Trophoblast cell (in vitro differentiated cells and primary cell): ENCODE measurements at regions not wholly inside any gene's neighbourhood (a gene's known extent, or its start where the extent isn't known, plus 50 kb on each side); places are given as distances from the start of the nearest gene placed in this dataset.

Experiments
- DNase-seq, 2 donors: peaks; one replicate each; pipeline ENCODE4 v3.0.0-alpha.2; 2016
- H2AFZ ChIP-seq: 2 replicates; pipeline ENCODE4 v1.6.1; 2013; ENCODE audit warnings: low read length, moderate library complexity, mild to moderate bottlenecking; ENCODE audit not compliant: insufficient read depth, poor library complexity
- H2AK5ac ChIP-seq: 2 replicates; pipeline ENCODE4 v1.6.1; 2013; ENCODE audit warnings: mild to moderate bottlenecking, low read length
- H2BK120ac ChIP-seq: 2 replicates; pipeline ENCODE4 v1.6.1; 2013; ENCODE audit warnings: low read length, mild to moderate bottlenecking, moderate library complexity; ENCODE audit not compliant: insufficient read depth, poor library complexity
- H2BK12ac ChIP-seq: 2 replicates; pipeline ENCODE4 v1.6.1; 2013; ENCODE audit warnings: mild to moderate bottlenecking, low read length, moderate library complexity
- H2BK5ac ChIP-seq: 2 replicates; pipeline ENCODE4 v1.6.1; 2013; ENCODE audit warnings: low read length, low read depth, moderate library complexity, mild to moderate bottlenecking; ENCODE audit not compliant: poor library complexity
- H3K14ac ChIP-seq: 2 replicates; pipeline ENCODE4 v1.6.1; 2013; ENCODE audit warnings: mild to moderate bottlenecking, low read length
- H3K18ac ChIP-seq: 2 replicates; pipeline ENCODE4 v1.6.1; 2013; ENCODE audit warnings: mild to moderate bottlenecking, low read length
- H3K23ac ChIP-seq: 2 replicates; pipeline ENCODE4 v1.6.1; 2013; ENCODE audit warnings: low read length
- H3K27ac ChIP-seq: 2 replicates; pipeline ENCODE4 v1.5.1; 2013; ENCODE audit warnings: low read depth, mild to moderate bottlenecking, inconsistent platforms, low read length, moderate library complexity
- H3K27me3 ChIP-seq: 2 replicates; pipeline ENCODE4 v1.6.1; 2013; ENCODE audit warnings: inconsistent platforms, mild to moderate bottlenecking, low read length, moderate library complexity; ENCODE audit not compliant: insufficient read depth
- H3K36me3 ChIP-seq, 2 experiments: 1 replicate in 1 of 2; 2 replicates in 1 of 2; pipeline ENCODE4 v1.6.1; 2013; ENCODE audit warnings: low read length in 2 of 2, mild to moderate bottlenecking in 2 of 2, moderate library complexity in 1 of 2; ENCODE audit not compliant: insufficient read depth in 2 of 2, control insufficient read depth in 1 of 2
- H3K4ac ChIP-seq: 2 replicates; pipeline ENCODE4 v1.6.1; 2013; ENCODE audit warnings: low read depth, mild to moderate bottlenecking, low read length, moderate library complexity
- H3K4me1 ChIP-seq, 2 experiments: 1 replicate in 1 of 2; 2 replicates in 1 of 2; pipeline ENCODE4 v1.6.1; 2013; ENCODE audit warnings: low read length in 2 of 2, mild to moderate bottlenecking in 2 of 2, moderate library complexity in 1 of 2; ENCODE audit not compliant: insufficient read depth in 2 of 2, control insufficient read depth in 1 of 2
- H3K4me2 ChIP-seq: 2 replicates; pipeline ENCODE4 v1.6.1; 2013; ENCODE audit warnings: inconsistent platforms, mild to moderate bottlenecking, low read length, moderate library complexity
- H3K4me3 ChIP-seq: 2 replicates; pipeline ENCODE4 v1.5.1; 2013; ENCODE audit warnings: mild to moderate bottlenecking, low read depth, low read length, inconsistent platforms
- H3K79me1 ChIP-seq: one replicate; pipeline ENCODE4 v1.6.1; 2013; ENCODE audit warnings: low read length
- H3K79me2 ChIP-seq: 2 replicates; pipeline ENCODE4 v1.6.1; 2013; ENCODE audit warnings: low read length, mild to moderate bottlenecking; ENCODE audit not compliant: control insufficient read depth, insufficient read depth, poor library complexity
- H3K9ac ChIP-seq: 2 replicates; pipeline ENCODE4 v1.6.1; 2013; ENCODE audit warnings: mild to moderate bottlenecking, low read length
- H3K9me3 ChIP-seq: 2 replicates; pipeline ENCODE4 v1.6.1; 2013; ENCODE audit warnings: low read depth, mild to moderate bottlenecking, control low read depth, inconsistent platforms, low read length; ENCODE audit not compliant: insufficient read depth
- H4K12ac ChIP-seq: 2 replicates; pipeline ENCODE4 v1.6.1; 2013; ENCODE audit warnings: low read depth, mild to moderate bottlenecking, low read length, moderate library complexity
- H4K8ac ChIP-seq: 2 replicates; pipeline ENCODE4 v1.6.1; 2013; ENCODE audit warnings: low read depth, mild to moderate bottlenecking, low read length, moderate library complexity
- H4K91ac ChIP-seq: one replicate; pipeline ENCODE4 v1.6.1; 2013; ENCODE audit warnings: low read depth, mild to moderate bottlenecking, low read length, moderate library complexity
- WGBS: extraction: QIAGEN DNeasy Blood & Tissue Kit; methylation state at CpG from one replicate; pipeline ENCODE4 v1.1.7; 2013; ENCODE audit warnings: missing lambda C conversion rate; ENCODE audit not compliant: insufficient read length, insufficient coverage; ENCODE audit errors: extremely low coverage; 5-methylcytosine and 5-hydroxymethylcytosine counted together

GRCh38 chr14:87186737-87187136 is 806.2 kb downstream of the GALC start:
- no peak overlapping the region for H3K9ac ChIP-seq
- H3K23ac ChIP-seq, result no peak overlapping the region
- no peak overlapping the region for H4K8ac ChIP-seq
- H3K36me3 ChIP-seq, result no peaks in the 10 kb centered on the region
- H3K18ac ChIP-seq, result no peak overlapping the region
- no peaks in the 10 kb centered on the region for H3K9me3 ChIP-seq
- no peaks in the 10 kb centered on the region for H3K4me1 ChIP-seq
- no peaks in the 10 kb centered on the region for H3K27me3 ChIP-seq
- H4K12ac ChIP-seq, result no peak overlapping the region
- H2BK120ac ChIP-seq, result no peak overlapping the region
- no peak overlapping the region for H2AFZ ChIP-seq
- no peaks in the 10 kb centered on the region for H3K79me1 ChIP-seq
- no peak for DNase-seq
- H2BK5ac ChIP-seq, result no peak overlapping the region
- H2BK12ac ChIP-seq, result no peak overlapping the region
- H3K4me3 ChIP-seq, result no peak overlapping the region
- no peaks in the 10 kb centered on the region for H3K79me2 ChIP-seq
- no peak overlapping the region for H3K4ac ChIP-seq
- no peak overlapping the region for H3K4me2 ChIP-seq
- no peak overlapping the region for H3K27ac ChIP-seq
- no peak overlapping the region for H2AK5ac ChIP-seq
- no peak overlapping the region for H4K91ac ChIP-seq
- WGBS, result no CpG with 5 or more reads among the region's 5 CpGs
- H3K14ac ChIP-seq, result no peak overlapping the region

DNA sequence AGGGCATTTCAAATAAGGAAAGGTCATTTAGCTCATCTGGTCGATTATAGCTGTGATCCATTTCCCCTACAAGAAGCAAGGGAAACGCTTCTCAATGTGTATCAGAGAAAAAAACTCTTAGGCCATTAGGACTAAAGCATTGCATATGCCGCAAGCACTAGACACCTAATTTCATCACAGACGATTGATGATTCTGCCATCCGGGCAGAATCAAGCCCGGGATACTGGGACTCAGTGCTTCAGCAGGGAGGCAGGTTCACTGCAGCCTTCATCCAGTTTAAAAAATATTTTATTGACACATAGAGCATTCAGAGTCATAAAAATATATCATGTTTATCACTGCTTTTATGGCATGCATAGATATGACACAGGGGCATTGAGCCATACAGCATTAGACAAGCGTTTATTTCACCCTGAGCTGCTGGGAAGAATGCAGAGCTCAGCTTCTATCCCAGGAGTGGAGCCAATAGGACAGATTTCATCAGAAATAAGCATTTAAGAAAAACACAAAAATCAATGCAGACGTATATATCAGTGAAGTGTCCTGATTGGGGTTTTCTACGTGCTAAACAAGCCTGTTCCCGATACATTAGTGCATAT is 806.9 kb downstream of the GALC start:
- Histone ChIP-seq H3K27me3 (no peaks in the 10 kb centered on the region), H4K12ac (no peak overlapping the region), H3K4me2 (no peak overlapping the region), H2AFZ (no peak overlapping the region), H3K9me3 (no peaks in the 10 kb centered on the region), H3K18ac (no peak overlapping the region), H2BK5ac (no peak overlapping the region), H4K91ac (no peak overlapping the region), H2BK120ac (no peak overlapping the region), H2BK12ac (no peak overlapping the region), H3K79me1 (no peaks in the 10 kb centered on the region), H3K14ac (no peak overlapping the region), H3K4ac (no peak overlapping the region), H4K8ac (no peak overlapping the region), H3K9ac (no peak overlapping the region), H3K23ac (no peak overlapping the region), H3K4me3 (no peak overlapping the region), H3K4me1 (no peaks in the 10 kb centered on the region), H3K36me3 (no peaks in the 10 kb centered on the region), H3K79me2 (no peaks in the 10 kb centered on the region), H3K27ac (no peak overlapping the region), H2AK5ac (no peak overlapping the region)
- no CpG with 5 or more reads among the region's 10 CpGs for WGBS
- no peak for DNase-seq

- H3K4me1 ChIP-seq, result no peaks in the 10 kb centered on the region
- no peak overlapping the region for H4K8ac ChIP-seq
- H2BK120ac ChIP-seq, result no peak overlapping the region
- no peaks in the 10 kb centered on the region for H3K27me3 ChIP-seq
- H3K79me1 ChIP-seq, result no peaks in the 10 kb centered on the region
- no CpG with 5 or more reads among the region's 4 CpGs for WGBS
- H4K12ac ChIP-seq, result no peak overlapping the region
- H3K9ac ChIP-seq, result no peak overlapping the region
- H3K9me3 ChIP-seq, result no peaks in the 10 kb centered on the region
- H3K18ac ChIP-seq, result no peak overlapping the region
- no peaks in the 10 kb centered on the region for H3K79me2 ChIP-seq
- H2AK5ac ChIP-seq, result no peak overlapping the region
- H3K4me3 ChIP-seq, result no peak overlapping the region
- H3K4me2 ChIP-seq, result no peak overlapping the region
- DNase-seq, result no peak
- no peak overlapping the region for H2BK5ac ChIP-seq
- H2AFZ ChIP-seq, result no peak overlapping the region
- H3K4ac ChIP-seq, result no peak overlapping the region
- H3K14ac ChIP-seq, result no peak overlapping the region
- H3K36me3 ChIP-seq, result no peaks in the 10 kb centered on the region
- no peak overlapping the region for H3K23ac ChIP-seq
- H4K91ac ChIP-seq, result no peak overlapping the region
- H2BK12ac ChIP-seq, result no peak overlapping the region
- no peak overlapping the region for H3K27ac ChIP-seq
Observed at GRCh38 chr14:87184180-87184579, 808.8 kb downstream of the GALC start.

- no peak overlapping the region for H2BK120ac ChIP-seq
- no peaks in the 10 kb centered on the region for H3K27me3 ChIP-seq
- no peak overlapping the region for H3K9ac ChIP-seq
- H3K23ac ChIP-seq, result no peak overlapping the region
- H3K79me2 ChIP-seq, result no peaks in the 10 kb centered on the region
- no peak overlapping the region for H3K4me3 ChIP-seq
- H3K18ac ChIP-seq, result no peak overlapping the region
- H3K14ac ChIP-seq, result no peak overlapping the region
- no peak overlapping the region for H4K12ac ChIP-seq
- no CpG with 5 or more reads among the region's 3 CpGs for WGBS
- H3K9me3 ChIP-seq, result no peaks in the 10 kb centered on the region
- H3K36me3 ChIP-seq, result no peaks in the 10 kb centered on the region
- H2BK12ac ChIP-seq, result no peak overlapping the region
- no peak overlapping the region for H3K4me2 ChIP-seq
- DNase-seq, result no peak
- no peak overlapping the region for H3K4ac ChIP-seq
- H3K79me1 ChIP-seq, result no peaks in the 10 kb centered on the region
- no peak overlapping the region for H4K8ac ChIP-seq
- H4K91ac ChIP-seq, result no peak overlapping the region
- H2AFZ ChIP-seq, result no peak overlapping the region
- no peak overlapping the region for H2BK5ac ChIP-seq
- H3K27ac ChIP-seq, result no peak overlapping the region
- H3K4me1 ChIP-seq, result no peaks in the 10 kb centered on the region
- H2AK5ac ChIP-seq, result no peak overlapping the region
Observed at GRCh38 chr14:87181288-87181687, 811.7 kb downstream of the GALC start.
